GM21576 (cell line): ENCODE measurements at regions not wholly inside any gene's neighbourhood (a gene's known extent, or its start where the extent isn't known, plus 50 kb on each side); places are given as distances from the start of the nearest gene placed in this dataset.

Source experiments
- ATAC-seq: cut with Tn5 transposase; IDR thresholded peaks from one replicate; pipeline ENCODE4 v1.9.1; 2021; ENCODE audit warnings: mild to moderate bottlenecking, moderate library complexity; ENCODE audit not compliant: unreplicated experiment

DNA sequence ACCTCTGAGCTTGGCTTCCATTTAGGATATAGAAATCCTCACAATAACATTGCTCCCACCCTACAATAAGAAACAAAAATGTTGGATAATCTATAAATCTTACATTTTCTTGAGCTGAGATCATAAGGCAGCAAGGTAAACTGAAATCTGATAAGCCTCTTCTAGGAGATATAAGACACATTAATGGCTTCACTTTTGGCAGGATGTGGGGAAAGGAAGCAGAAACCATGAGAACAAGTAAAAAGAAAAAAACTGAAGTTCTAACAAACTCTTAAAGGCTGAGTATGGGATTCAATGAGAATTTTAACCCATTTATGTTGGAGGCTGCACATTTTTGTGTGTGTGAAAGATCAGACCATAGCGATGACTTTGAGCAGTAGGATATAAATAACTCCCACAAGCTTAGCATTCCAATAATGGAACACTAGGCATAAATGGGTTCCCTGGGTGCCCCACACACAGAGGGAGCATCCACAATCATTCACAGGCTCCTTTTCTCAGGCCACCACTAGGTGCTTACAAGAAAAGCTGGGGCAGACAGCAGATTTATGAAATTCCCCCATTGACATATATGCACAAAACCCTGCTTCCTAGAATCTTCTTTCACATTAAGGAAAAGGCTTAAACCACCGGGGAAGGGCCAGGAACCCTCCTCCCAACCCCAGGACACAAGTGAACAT is 564.9 kb upstream of the MGMT start:
- ATAC-seq, result no peak

DNA sequence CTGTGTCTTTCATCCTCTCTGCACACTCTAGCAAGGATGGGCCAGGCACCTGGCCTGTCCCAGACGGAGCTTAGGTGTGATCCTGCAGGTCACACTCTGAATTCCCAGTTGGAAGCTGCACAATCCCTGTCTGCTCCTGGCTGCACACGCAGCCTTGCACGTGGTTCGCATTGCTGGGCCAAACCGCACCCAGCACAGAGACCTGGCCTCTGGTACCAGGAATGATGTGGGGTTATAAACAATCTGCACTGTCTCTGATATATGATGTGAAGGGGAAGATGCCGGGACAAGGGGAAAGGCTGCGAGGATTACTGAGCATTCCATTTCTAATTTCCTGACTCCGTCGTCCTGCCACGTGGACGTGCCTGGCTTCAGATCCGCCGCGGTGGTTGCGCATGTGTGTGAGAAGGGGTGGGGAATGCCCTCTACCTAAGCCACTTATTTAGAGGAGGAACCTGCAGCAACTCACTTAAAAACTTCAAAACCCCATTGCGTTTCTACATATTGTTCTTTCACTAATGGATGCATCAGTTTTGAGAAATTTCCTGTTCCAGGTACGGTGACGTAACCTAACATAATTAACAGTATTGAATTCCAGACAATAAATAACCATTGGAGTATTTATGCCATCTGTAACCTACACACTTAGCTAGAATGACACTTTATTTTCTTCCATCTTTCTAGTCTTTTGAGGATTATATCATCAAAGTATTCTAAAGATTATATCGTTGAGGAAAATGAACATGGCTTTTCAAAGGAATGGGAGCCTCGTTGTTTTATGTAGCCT is 559.7 kb upstream of the MGMT start:
- no peak for ATAC-seq

- no peak for ATAC-seq
Observed at GRCh38 chr10:128908099-128908498, 558.9 kb upstream of the MGMT start.

GRCh38 chr10:128908499-128908898 is 558.5 kb upstream of the MGMT start:
- no peak for ATAC-seq

GRCh38 chr10:128912568-128913311 is 554.3 kb upstream of the MGMT start:
- no peak for ATAC-seq

GRCh38 chr10:128914681-128915080 is 552.4 kb upstream of the MGMT start:
- ATAC-seq, result no peak

DNA sequence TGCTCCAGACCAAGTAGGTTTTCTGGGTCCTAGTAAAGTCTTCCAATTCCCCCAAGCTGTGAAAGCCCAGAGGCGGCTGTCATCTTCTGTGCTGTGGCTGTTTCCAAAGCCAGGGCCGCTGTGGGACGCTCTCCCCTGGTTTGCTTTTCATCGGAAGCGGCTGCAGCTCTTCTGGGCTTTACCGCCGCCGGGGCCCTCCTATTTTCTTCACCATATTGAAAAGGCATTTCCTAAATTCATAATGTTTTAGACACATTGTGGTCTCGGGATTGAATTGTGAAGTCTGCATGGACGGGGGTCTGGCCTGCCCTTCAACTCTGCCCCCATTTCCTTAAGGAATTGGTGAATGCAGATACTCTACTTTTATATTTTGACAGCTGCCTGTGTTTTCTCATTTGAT is 551.4 kb upstream of the MGMT start:
- no peak for ATAC-seq

- no peak for ATAC-seq
Observed at GRCh38 chr10:128916383-128916782, 550.7 kb upstream of the MGMT start.

GRCh38 chr10:128921389-128922022 is 545.5 kb upstream of the MGMT start:
- no peak for ATAC-seq

- ATAC-seq, result no peak
Observed at GRCh38 chr10:128922172-128922571, 544.9 kb upstream of the MGMT start.

- no peak for ATAC-seq
Observed at GRCh38 chr10:128922619-128923196, 544.3 kb upstream of the MGMT start.

DNA sequence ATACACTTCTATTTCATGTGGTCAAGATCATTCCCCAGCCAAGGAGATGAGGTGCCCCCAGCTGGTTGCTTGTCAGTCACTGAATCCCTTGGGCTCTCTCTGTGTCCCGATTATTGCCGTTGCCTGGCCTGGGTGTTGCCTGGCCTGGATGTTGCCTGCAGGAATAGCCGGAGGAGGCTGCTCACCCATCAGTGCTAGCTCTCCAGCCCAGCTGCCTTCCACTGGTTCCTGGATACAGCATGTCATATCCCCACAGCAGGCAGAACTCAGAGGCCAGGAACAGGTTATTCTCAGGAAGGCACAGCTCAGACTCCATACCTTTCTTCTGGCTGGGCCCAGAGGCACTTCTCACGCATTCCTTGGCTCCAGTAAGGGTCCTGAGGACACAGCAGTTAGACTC is 542.1 kb upstream of the MGMT start:
- no peak for ATAC-seq

GRCh38 chr10:128926711-128927110 is 540.3 kb upstream of the MGMT start:
- ATAC-seq, result no peak

DNA sequence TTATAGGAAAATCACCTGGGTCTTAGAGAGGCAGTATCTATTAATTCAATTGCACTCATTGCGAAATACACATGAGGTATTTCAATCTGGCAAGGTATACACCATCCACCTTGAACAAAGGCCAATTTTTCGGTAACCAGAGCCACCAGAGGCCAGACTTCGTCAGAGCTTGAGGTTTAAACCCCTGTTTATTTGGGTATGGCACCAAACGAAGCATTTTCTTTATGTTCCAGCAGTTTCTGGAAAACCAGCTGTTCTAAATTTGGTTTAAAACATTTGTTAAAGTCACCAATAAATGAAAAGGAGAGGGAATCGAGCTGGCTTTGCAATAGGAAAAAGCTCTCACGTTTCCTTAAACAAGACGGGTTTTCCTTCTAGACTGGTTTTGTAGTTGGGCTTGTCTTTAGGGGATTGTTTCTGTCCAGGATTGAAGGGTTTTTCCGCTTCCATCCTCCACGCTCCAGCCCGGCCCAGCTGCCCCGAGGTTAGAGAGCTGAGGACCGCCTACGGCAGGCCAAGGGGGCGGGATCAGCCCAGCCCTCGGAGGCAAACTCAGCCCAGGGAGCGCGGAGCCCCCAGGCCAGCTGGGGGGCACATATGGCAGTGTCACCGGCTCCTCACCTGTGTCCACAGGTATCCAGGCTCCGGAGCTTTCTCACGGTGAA is 539.4 kb upstream of the MGMT start:
- no peak for ATAC-seq

- ATAC-seq, result no peak
Observed at GRCh38 chr10:128928231-128928836, 538.7 kb upstream of the MGMT start.

- ATAC-seq, result no peak
Observed at GRCh38 chr10:128929131-128929530, 537.9 kb upstream of the MGMT start.

DNA sequence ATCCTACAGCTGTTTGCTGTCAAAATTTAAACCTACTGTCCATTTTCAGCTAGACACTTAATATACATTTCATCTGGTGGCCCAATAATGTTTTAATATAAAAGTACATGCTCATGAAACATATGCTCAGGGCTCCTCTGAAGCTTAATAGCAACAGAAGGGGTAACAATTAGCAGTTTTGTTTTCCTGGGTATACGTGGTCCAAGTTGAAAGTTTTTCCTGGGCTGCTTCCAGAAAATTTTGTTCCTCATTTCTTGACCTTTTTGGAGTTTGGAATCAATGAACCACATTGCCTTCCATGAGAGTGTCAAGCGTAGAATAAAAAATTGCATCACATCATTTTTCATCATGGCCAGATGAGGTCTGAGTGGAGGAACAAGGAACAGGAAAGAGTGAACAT is 537.3 kb upstream of the MGMT start:
- ATAC-seq, result no peak

DNA sequence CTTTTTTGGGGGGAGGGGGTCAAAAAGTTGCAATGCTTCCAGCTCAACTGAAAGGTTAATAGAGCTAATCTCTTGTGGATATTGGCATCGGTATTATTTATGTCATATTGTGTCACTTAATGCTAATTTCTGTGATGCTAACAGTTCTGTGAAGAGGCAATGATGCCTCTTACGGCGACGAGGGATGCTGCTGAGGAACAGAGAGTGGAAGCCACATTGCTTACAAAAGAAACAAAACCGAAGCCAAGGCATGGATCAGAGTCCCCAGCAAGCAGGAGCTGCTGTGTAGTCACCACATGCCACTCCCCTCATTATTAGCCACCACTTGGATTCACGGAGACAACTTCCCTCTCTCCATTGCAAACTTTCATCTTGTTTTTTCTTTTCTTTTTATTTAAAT is 536.5 kb upstream of the MGMT start:
- ATAC-seq, result no peak

DNA sequence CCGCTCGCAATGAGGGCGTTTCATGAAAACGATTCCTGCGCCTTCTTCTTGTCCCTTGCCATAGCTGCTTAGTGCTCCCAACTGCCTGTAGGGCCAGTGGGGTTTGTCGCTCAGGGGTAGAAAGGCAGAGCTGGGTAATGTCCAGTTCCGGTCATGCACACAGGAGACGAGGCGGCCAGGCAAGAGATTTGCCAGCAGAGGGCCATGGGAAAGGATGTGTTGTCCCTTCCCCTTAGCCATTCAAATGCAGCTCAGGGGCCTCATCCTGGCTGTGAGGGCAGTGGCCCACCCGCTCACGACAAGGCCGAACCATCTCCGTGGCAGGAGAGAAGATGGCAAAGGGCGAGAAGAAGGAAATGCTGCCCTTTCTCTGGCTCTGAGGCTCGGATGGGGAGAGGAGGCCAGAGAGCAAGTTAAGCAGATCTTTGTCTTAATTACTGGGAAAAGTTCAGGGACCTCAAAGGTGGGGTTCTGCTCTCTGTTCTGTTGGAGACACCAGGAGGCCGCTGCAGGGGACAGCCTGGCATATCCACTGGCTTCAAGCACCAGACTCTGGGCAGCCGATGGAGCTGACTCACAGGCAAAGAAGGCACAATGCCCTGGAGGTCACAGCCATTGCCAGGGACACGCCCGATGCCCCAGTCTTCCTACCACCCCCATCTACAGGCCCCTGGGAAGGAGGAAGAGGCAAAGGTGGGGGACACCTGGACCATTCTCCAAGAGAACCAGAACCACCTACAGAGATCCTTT is 534.8 kb upstream of the MGMT start:
- ATAC-seq, result no peak
